Activated CD8-positive, alpha-beta memory T cell treated with anti-CD3 and anti-CD28 coated beads for 48 hours (primary cell): ENCODE measurements at regions not wholly inside any gene's neighbourhood (a gene's known extent, or its start where the extent isn't known, plus 50 kb on each side); places are given as distances from the start of the nearest gene placed in this dataset.
"Not testable (repeated sequence)": the region's sequence is repeated elsewhere in the genome, so short reads cannot be mapped to it uniquely, and the experiment has no call there.

Source experiments
- DNase-seq, 3 experiments: peaks; one replicate each; pipeline ENCODE4 v3.0.0-alpha.2; 2020; ENCODE audit warnings: low read depth in 2 of 3, low spot score in 2 of 3

GRCh38 chr6:144897441-144897921 lies 612.3 kb downstream of the UTRN start:
- no peak for DNase-seq

DNA sequence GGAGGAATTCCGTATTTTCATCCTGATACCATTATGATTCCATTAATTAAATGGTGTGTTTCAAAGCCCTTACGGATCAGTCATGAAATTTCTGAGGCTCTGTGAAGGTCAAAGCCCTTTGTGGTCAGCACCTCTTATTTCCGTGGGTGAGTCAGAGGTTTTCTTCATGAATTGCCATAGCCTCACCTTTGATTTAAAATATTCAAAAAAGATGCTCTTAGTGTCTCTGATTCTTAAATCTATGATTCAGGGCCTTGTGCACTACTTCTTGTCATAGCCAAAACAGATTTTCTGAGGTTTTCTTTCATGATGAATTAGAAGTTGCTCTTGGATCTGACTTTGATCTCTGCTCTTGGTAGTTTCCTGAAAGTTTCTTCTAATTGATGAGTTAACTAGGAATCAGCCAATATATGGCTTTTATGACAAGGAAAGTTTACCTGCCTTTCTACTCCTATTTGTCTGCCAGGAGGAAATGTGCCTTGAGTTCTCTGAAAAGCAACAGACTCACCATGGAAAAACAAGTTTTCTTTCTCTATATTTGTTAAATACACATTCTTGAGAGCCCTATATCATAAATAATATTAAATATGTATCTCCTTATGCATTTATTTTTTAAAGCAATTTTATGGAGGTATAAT lies 613.0 kb downstream of the UTRN start:
- no peak for DNase-seq

GRCh38 chr6:144898741-144899140 lies 613.6 kb downstream of the UTRN start:
- DNase-seq, result no peak

- DNase-seq, result no peak
These were observed 614.0 kb downstream of the UTRN start for GRCh38 chr6:144899161-144899560.

DNA sequence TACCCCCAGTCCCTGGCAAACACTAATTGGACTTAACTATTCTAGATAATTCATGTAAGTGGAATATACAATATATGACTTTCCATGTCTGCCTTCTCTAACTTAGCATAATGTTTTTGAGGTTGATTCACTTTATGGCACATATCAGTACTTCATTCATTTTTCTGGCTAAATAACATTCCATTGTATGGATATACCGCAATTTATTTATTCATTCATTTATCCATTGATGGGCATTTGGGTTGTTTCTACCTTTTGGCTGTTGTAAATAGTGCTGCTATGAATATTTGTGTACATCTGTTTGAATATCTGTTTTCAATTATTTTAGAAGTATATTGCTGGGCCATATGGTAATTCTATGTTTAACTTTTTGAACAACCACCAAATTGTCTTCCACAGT lies 616.3 kb downstream of the UTRN start:
- no peak for DNase-seq

- no peak for DNase-seq
These were observed 622.9 kb downstream of the UTRN start for GRCh38 chr6:144908004-144908403.

GRCh38 chr6:144909753-144910285 lies 624.7 kb downstream of the UTRN start:
- DNase-seq, result no peak

- no peak for DNase-seq
These were observed 626.2 kb downstream of the UTRN start for GRCh38 chr6:144911322-144911721.

GRCh38 chr6:144912474-144912873 lies 627.3 kb downstream of the UTRN start:
- no peak for DNase-seq

- no peak for DNase-seq
These were observed 632.9 kb downstream of the UTRN start for GRCh38 chr6:144918073-144918472.

GRCh38 chr6:144919560-144919959 lies 634.4 kb downstream of the UTRN start:
- DNase-seq, result no peak

GRCh38 chr6:144920391-144920961 lies 635.3 kb downstream of the UTRN start:
- DNase-seq, result no peak

DNA sequence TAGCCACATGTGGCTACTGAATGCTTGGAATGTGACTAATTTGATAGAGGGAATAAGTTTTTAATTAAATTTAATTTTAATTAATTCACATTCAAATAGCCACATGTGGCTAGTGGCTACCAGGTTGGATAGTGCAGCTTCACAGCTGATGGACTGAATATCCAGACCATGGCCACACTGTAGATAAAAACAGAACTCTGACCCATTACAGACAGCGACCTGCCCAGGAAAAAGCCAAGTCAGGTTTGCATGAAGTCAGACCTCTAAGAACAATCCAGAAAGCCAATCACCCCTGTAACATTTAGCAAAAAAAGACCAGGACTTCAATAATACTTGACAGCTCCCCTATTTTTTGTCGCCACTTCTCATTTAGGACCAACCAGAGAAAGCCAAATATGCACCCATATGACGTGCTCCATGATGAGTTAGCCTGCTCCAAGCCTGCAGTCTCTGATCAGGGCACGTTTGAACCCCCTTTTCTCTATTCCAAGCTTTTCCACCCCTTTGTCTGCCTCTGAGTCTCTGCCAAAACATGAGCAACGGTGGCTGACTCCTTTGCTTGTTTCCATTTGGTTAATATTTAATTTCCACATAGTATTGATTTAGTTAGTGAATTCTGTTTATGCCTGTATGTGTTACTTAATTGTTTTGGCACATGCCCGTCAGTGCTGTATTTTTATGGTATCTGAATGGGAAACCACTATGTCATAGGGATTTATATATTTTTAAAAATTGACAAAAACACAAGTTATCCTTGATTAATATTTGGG lies 636.3 kb downstream of the UTRN start:
- DNase-seq, result no peak

DNA sequence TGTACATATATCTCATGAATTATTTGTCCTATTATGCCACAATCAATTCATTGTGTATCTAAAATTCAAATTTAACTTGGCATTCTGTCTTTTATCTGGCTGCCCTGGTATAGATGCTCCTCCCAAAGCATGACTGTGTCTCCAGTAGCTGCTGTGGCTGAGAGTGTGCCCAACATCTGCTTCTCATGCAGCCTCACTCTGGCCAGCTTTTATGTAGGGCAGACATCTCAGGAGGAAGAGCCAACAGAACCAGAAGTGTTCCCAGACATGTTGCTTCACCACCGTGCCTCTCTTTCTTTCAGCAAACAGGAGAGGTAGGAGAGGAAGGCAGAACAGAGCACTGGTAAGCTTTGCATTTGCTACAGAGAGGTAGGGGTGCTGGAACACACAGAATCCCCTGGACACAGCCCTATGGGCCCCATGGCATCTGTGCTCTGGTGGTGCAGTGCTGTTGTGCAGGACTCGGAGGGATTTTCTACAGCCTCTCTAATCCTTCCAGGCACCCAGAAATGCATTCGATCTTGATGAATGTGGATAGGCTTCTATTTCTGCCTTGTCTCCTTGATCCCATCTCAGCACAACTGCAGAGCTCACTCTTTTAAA lies 637.1 kb downstream of the UTRN start:
- DNase-seq, result no peak

- DNase-seq, result not testable (repeated sequence)
These were observed 637.8 kb downstream of the UTRN start for GRCh38 chr6:144922771-144923490.

DNA sequence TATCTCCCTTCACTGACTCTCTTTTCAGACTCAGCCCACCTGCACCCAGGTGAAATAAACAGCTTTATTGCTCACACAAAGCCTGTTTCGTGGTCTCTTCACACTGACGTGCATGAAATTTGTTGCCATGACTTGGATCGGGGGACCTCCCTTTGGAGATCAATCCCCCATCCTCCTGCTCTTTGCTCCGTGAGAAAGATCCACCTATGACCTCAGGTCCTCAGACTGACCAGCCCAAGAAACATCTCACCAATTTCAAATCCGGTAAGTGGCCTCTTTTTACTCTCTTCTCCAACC lies 638.3 kb downstream of the UTRN start:
- DNase-seq, result not testable (repeated sequence)

GRCh38 chr6:144928847-144929246 lies 643.7 kb downstream of the UTRN start:
- DNase-seq, result no peak

- DNase-seq, result no peak
These were observed 644.1 kb downstream of the UTRN start for GRCh38 chr6:144929262-144929661.

DNA sequence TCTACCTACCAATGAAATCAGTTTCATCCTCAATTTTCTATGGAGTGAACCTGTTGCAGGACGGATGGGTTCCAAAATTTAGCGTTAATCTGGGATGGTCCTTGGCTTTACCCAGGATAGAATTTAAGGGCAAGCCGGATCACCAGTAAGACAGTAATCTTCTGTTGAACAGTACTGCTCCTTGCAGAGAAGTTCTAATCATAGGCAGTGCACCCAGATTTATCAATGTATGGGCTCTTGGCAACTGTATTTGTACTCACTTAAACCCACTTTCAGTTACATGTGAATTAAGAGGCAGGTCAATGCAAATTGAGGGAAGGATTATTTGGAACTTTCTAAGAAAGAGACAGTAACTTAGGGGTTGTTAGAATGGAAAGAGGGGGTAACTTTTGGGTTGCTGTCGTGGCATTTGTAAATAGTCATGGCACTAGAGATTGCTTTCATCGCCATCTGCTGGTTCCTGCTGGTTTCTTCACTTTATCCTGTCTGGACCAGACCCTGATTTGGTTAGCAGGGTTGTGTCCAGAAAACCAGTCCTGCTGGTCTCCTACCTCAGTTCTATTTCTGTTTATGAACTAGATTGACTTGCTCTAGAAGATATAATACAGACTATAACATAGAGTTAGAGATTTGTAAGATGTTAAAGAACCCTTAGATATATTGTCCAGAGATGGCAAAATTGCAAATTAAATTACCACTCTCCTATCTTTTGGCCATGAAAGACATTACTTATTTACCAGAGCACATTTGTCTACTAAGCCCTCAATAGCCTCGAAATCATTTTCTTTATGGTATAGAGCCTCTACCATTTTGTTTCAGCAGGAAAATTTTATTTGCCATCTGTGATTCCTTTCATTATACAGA lies 646.3 kb downstream of the UTRN start:
- no peak for DNase-seq

DNA sequence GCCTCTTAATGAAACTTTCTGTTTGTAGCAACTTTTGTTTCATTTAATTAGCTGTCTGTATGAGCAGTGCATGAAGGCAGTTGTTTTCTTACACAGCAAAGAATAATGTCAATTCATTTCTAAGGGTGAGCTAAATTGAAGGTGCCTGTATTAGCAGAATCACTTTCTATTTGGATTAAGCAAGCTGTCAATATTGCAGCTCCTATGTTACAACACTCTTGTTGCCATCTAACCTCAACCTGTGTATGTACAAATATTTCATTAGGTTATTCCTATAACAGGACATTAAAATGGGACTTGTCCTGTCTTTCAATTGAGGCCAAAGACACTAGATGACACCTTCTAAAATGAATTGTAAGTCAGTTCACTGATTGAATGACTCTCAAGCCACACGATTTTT lies 647.5 kb downstream of the UTRN start:
- DNase-seq, result no peak
